Smooth muscle cell (in vitro differentiated cells): ENCODE measurements at regions not wholly inside any gene's neighbourhood (a gene's known extent, or its start where the extent isn't known, plus 50 kb on each side); places are given as distances from the start of the nearest gene placed in this dataset.

ENCODE experiments used
- DNase-seq: peaks from one replicate; lab custom pipeline; 2025; ENCODE audit not compliant: unreplicated experiment; lab: John Stamatoyannopoulos, UW
- H2AFZ ChIP-seq: fragments of 200-600 bp; sonication (generic); 2 replicates; pipeline ENCODE4 v1.6.0; 2016; ENCODE audit warnings: antibody characterized with exemption, low read depth, mild to moderate bottlenecking
- H3F3A ChIP-seq: fragments of 200-600 bp; sonication (generic); 2 replicates; pipeline ENCODE4 v1.6.0; 2017; ENCODE audit warnings: antibody characterized with exemption, low read depth
- H3K27ac ChIP-seq: fragments of 200-600 bp; sonication (generic); 2 replicates; pipeline ENCODE4 v1.5.1; 2016; ENCODE audit warnings: low read depth, mild to moderate bottlenecking
- H3K27me3 ChIP-seq: fragments of 200-600 bp; sonication (generic); 2 replicates; pipeline ENCODE4 v1.6.1; 2016; ENCODE audit warnings: low read depth, mild to moderate bottlenecking
- H3K36me3 ChIP-seq: fragments of 200-600 bp; sonication (generic); 2 replicates; pipeline ENCODE4 v1.5.1; 2016; ENCODE audit warnings: low read depth
- H3K4me1 ChIP-seq: fragments of 200-600 bp; sonication (generic); 2 replicates; pipeline ENCODE4 v1.5.1; 2016; ENCODE audit warnings: low read depth
- H3K4me2 ChIP-seq: fragments of 200-600 bp; sonication (generic); 2 replicates; pipeline ENCODE4 v1.6.0; 2016; ENCODE audit warnings: mild to moderate bottlenecking
- H3K4me3 ChIP-seq: fragments of 200-600 bp; sonication (generic); 2 replicates; pipeline ENCODE4 v1.5.1; 2016; ENCODE audit warnings: mild to moderate bottlenecking
- H3K79me2 ChIP-seq: fragments of 200-600 bp; sonication (generic); 2 replicates; pipeline ENCODE4 v1.6.0; 2016; ENCODE audit warnings: low read depth, mild to moderate bottlenecking
- H3K9ac ChIP-seq: fragments of 200-600 bp; sonication (generic); 2 replicates; pipeline ENCODE4 v1.6.0; 2016; ENCODE audit warnings: low read depth
- H3K9me3 ChIP-seq: fragments of 200-600 bp; sonication (generic); replicated peaks from 2 replicates; pipeline ENCODE4 v1.5.1; 2016; ENCODE audit warnings: low read depth
- H4K20me1 ChIP-seq: fragments of 200-600 bp; sonication (generic); 2 replicates; pipeline ENCODE4 v1.6.0; 2016; ENCODE audit warnings: low read depth
- WGBS: methylation state at CpG from one replicate; pipeline ENCODE4 v1.1.7; 2016; ENCODE audit warnings: low lambda C conversion rate; 5-methylcytosine and 5-hydroxymethylcytosine counted together
- TF ChIP-seq, protein P1 (sequence below): fragments of 200-600 bp; sonication (generic); IDR thresholded peaks from 2 replicates; pipeline ENCODE4 v1.5.1; 2017; ENCODE audit warnings: borderline replicate concordance, mild to moderate bottlenecking, antibody characterized with exemption; ENCODE audit not compliant: insufficient read depth, poor library complexity, severe bottlenecking

DNA sequence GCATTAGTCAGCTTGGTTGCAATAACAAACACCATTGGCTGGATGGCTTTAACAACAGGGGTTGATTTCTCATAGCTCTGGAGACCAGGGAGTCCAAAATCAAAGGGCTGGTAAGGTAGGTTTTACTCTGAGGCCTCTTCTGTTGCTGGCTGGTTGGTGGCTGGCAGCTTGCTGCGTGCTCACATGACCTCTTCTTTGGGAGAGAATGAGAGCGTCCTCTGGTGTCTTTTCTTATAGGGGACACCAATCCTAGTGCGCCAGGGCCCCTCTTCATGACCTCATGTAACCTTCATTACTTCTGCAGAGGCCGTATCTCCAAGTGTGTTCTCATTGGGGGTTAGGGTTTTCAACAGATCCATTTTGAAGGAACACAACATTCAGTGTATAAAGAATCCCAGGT lies 1308.3 kb downstream of the TBC1D22A start:
- Histone ChIP-seq H3K36me3 (no peaks in the 10 kb centered on the region), H3K9ac (no peak overlapping the region), H3K4me1 (no peaks in the 10 kb centered on the region), H3K27ac (no peak overlapping the region), H3F3A (no peaks in the 10 kb centered on the region), H3K79me2 (no peaks in the 10 kb centered on the region), H3K4me3 (no peak overlapping the region), H3K27me3 (no peaks in the 10 kb centered on the region), H2AFZ (no peak overlapping the region), H3K4me2 (no peak overlapping the region), H3K9me3 (no peaks in the 10 kb centered on the region), H4K20me1 (no peaks in the 10 kb centered on the region)
- WGBS: 63% methylated on average over 4 of the region's 4 CpGs
- TF ChIP-seq, protein P1, sequence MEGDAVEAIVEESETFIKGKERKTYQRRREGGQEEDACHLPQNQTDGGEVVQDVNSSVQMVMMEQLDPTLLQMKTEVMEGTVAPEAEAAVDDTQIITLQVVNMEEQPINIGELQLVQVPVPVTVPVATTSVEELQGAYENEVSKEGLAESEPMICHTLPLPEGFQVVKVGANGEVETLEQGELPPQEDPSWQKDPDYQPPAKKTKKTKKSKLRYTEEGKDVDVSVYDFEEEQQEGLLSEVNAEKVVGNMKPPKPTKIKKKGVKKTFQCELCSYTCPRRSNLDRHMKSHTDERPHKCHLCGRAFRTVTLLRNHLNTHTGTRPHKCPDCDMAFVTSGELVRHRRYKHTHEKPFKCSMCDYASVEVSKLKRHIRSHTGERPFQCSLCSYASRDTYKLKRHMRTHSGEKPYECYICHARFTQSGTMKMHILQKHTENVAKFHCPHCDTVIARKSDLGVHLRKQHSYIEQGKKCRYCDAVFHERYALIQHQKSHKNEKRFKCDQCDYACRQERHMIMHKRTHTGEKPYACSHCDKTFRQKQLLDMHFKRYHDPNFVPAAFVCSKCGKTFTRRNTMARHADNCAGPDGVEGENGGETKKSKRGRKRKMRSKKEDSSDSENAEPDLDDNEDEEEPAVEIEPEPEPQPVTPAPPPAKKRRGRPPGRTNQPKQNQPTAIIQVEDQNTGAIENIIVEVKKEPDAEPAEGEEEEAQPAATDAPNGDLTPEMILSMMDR: no peak
- DNase-seq: no peak

DNA sequence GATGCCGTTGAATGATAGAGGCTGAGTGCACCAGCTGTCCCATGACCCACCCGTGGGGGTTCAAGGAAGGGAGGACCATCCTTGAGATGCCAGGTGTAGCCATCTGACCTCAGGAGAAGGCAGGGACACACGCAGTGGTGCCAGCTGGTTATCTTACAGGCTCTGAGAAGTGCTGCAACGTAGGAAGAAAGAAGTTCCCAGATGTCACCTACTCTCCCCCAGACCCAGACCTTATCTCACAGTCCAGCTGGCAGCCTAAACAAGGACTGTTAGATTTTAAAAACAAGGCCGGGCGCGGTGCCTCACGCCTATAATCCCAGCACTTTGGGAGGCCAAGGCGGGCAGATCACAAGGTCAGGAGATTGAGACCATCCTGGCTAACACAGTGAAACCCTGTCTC lies 1307.6 kb downstream of the TBC1D22A start:
- WGBS: 93% methylated on average over 9 of the region's 9 CpGs
- H3K9ac ChIP-seq: no peak overlapping the region
- no peak overlapping the region for H3K4me2 ChIP-seq
- no peak overlapping the region for H3K4me3 ChIP-seq
- no peaks in the 10 kb centered on the region for H3K9me3 ChIP-seq
- H3K4me1 ChIP-seq: no peaks in the 10 kb centered on the region
- TF ChIP-seq, protein P1: no peak
- no peaks in the 10 kb centered on the region for H3K27me3 ChIP-seq
- H3K27ac ChIP-seq: no peak overlapping the region
- no peak for DNase-seq
- no peaks in the 10 kb centered on the region for H3K79me2 ChIP-seq
- H4K20me1 ChIP-seq: no peaks in the 10 kb centered on the region
- no peak overlapping the region for H2AFZ ChIP-seq
- H3K36me3 ChIP-seq: no peaks in the 10 kb centered on the region
- no peaks in the 10 kb centered on the region for H3F3A ChIP-seq

DNA sequence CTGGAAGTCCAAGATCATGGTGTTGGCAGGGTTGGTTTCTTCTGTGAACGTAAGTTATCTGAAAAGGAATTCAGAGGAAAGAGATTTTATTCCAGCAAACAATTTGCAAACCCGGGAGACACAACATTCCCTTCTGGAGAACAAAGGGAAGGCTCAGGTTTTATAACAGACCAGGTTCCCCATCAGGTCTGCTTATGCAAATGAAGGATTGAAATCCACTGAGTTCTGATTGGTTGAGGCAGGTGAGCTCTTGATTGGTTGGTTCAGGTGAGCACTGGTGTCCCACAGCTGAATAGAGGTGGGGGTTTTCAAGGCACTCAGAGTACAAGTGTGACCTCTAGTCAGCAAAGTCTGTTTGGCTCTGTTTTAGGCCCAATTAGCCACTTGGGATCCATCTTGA lies 1306.8 kb downstream of the TBC1D22A start:
- WGBS: 92% methylated on average over 2 of the region's 2 CpGs
- H4K20me1 ChIP-seq: no peaks in the 10 kb centered on the region
- no peaks in the 10 kb centered on the region for H3K9me3 ChIP-seq

DNA sequence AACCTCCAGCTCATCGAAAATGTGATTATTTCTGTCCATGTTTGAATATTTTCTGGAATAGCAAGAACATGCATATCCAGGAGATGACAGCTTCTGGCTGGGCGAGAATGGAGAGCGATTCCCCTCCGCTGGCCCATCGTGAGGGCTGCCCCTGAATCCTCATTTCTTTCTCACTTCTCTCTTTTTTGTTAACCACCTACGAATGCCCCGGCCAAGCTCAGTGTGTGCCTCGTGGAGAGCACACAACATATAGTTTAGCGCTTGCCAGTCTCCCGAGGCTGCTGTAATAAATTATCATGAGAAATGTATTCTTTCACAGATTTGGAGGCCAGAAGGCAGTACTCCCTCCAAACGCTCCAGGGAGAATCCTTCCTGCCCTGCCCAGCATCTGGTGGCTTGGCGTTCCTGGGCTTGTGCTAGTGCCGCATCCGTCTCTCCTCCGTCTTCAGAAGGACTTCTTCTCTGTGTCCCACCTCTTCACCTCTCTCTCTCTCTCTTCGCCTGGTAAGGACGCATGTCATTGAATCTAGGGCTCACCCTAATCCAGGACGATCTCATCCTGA lies 1306.0 kb downstream of the TBC1D22A start:
- Histone ChIP-seq H3K9ac (no peak overlapping the region), H3K4me1 (no peaks in the 10 kb centered on the region), H3K27me3 (no peaks in the 10 kb centered on the region), H2AFZ (no peak overlapping the region), H3K4me3 (no peak overlapping the region), H3K36me3 (no peaks in the 10 kb centered on the region), H4K20me1 (no peaks in the 10 kb centered on the region), H3K9me3 (no peaks in the 10 kb centered on the region), H3K27ac (no peak overlapping the region), H3K4me2 (no peak overlapping the region), H3K79me2 (no peaks in the 10 kb centered on the region), H3F3A (no peaks in the 10 kb centered on the region)
- TF ChIP-seq, protein P1: no peak
- DNase-seq: no peak
- 92% methylated on average over 18 of the region's 18 CpGs for WGBS

More for the DNA sequence above, 1306.8 kb downstream of the TBC1D22A start:
- DNase-seq: no peak
- no peaks in the 10 kb centered on the region for H3K27me3 ChIP-seq
- H3K4me1 ChIP-seq: no peaks in the 10 kb centered on the region
- H3K36me3 ChIP-seq: no peaks in the 10 kb centered on the region
- no peak overlapping the region for H2AFZ ChIP-seq
- no peaks in the 10 kb centered on the region for H3K79me2 ChIP-seq
- H3K9ac ChIP-seq: no peak overlapping the region
- H3K27ac ChIP-seq: no peak overlapping the region
- H3F3A ChIP-seq: no peaks in the 10 kb centered on the region
- TF ChIP-seq, protein P1: no peak
- H3K4me2 ChIP-seq: no peak overlapping the region
- H3K4me3 ChIP-seq: no peak overlapping the region
